A673 (cell line): ENCODE measurements at regions not wholly inside any gene's neighbourhood (a gene's known extent, or its start where the extent isn't known, plus 50 kb on each side); places are given as distances from the start of the nearest gene placed in this dataset.

ENCODE experiments used
- CTCF ChIP-seq: fragments of 300-800, 200-600 bp; sonication (generic); conservative IDR thresholded peaks from 2 replicates; pipeline ENCODE4 v1.5.1; 2017; ENCODE audit warnings: low read depth, mild to moderate bottlenecking, antibody characterized with exemption, low read length, moderate library complexity, mixed read lengths
- EZH2 ChIP-seq: fragments of 200-600 bp; sonication (generic); IDR thresholded peaks from 2 replicates; pipeline ENCODE4 v1.6.1; 2017; ENCODE audit warnings: borderline replicate concordance, low read depth, mild to moderate bottlenecking, mixed read lengths, antibody characterized with exemption, low read length; ENCODE audit not compliant: poor library complexity, severe bottlenecking

GRCh38 chr4:157804986-157805385, 367.8 kb downstream of the GASK1B start:
- TF ChIP-seq CTCF (peak; percentile 56), EZH2 (no peak)
